Retinal pigment epithelial cell (primary cell): ENCODE measurements at regions not wholly inside any gene's neighbourhood (a gene's known extent, or its start where the extent isn't known, plus 50 kb on each side); places are given as distances from the start of the nearest gene placed in this dataset.
A peak's percentile ranks its signal among the peaks of the same experiment; 100 is the strongest.

ENCODE experiments used
- DNase-seq: peaks from one replicate; pipeline ENCODE4 v3.0.0-alpha.2; 2010; ENCODE audit warnings: low read depth
- H3K4me3 ChIP-seq: 2 replicates; pipeline ENCODE4 v1.5.1; 2011; ENCODE audit warnings: mild to moderate bottlenecking, low read length, control low read depth, moderate library complexity
- CTCF ChIP-seq: conservative IDR thresholded peaks from 2 replicates; pipeline ENCODE4 v1.5.1; 2011; ENCODE audit warnings: low read depth, low read length, control low read depth, inconsistent platforms

- TF ChIP-seq CTCF: no peak
- DNase-seq: no peak
- no peak overlapping the region for H3K4me3 ChIP-seq
Measured at GRCh38 chr2:11008773-11009172, 97.0 kb downstream of the KCNF1 start.

DNA sequence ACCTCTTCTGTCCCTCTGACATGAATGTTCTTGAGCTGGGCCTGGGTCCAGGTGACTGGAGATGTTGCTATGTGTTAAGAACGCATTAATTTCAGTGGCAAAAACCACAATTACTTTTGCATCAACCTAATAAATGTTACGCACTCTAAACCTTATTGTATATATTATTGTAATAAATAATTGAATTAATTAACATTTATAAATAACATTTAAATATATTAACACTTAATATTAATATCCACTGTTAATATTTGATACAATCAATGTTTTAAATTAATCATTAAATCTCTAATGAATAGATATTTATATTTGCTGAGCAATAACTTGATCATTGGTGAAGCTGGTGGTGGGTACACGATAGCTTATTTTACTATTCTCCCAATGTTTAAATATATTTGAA is 97.4 kb downstream of the KCNF1 start:
- TF ChIP-seq CTCF: no peak
- no peak for DNase-seq
- no peak overlapping the region for H3K4me3 ChIP-seq

GRCh38 chr2:11009891-11010290 is 98.2 kb downstream of the KCNF1 start:
- DNase-seq: no peak
- TF ChIP-seq CTCF: no peak
- H3K4me3 ChIP-seq: no peak overlapping the region

DNA sequence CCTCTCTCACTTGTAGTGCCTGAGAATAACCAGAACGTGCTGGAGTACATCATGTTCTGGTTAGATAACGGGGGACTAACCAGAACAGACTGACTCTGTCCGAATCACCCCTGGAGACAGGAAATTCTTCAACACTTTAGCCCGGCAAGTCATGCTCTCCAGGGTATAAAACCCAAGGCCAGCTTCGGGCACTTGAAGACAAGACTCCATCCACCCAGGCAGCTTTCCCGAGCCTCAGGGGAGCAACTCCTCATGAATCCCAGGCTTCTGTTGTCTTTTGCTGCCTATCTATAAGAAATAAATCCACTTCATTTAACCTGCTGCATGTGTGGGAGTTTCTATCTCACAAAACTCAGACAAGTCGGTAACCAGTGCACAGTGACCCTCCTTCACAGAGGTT is 99.6 kb downstream of the KCNF1 start:
- no peak for DNase-seq
- no peak for TF ChIP-seq CTCF
- no peak overlapping the region for H3K4me3 ChIP-seq

DNA sequence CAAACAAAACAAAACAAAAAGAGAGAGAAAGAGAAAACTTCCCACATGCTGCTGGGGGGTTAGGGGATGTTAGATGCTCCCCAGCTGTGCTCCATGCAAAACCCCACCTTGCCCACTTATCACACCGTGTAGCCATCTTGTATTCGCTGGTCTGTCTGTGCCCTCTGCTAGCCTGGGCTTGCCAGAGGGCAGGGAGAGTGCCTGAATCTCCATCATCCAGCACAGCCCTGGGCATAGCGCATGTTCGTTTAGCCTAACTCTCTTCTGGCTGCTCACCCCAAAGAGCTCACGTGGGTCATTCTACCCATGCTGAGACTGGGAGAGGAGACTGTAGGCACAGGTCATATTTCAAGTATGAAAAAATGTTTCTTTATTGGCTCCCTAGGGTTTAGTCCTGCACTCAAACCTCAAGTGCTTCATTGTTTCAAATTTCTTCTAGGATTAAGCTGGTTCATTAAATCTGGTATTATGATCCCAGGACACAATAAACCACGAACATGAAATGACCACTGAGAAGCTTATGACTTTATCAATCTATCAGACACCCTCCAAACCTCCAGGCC is 100.5 kb downstream of the KCNF1 start:
- peak; percentile 23 for DNase-seq
- no peak overlapping the region for H3K4me3 ChIP-seq
- TF ChIP-seq CTCF: no peak

GRCh38 chr2:11013196-11013595 is 101.5 kb downstream of the KCNF1 start:
- H3K4me3 ChIP-seq: no peak overlapping the region
- DNase-seq: no peak
- TF ChIP-seq CTCF: no peak

- H3K4me3 ChIP-seq: no peak overlapping the region
- no peak for DNase-seq
- TF ChIP-seq CTCF: no peak
Measured at GRCh38 chr2:11014026-11014425, 102.3 kb downstream of the KCNF1 start.
